Transverse colon (tissue), 4 donors: ENCODE measurements at regions not wholly inside any gene's neighbourhood (a gene's known extent, or its start where the extent isn't known, plus 50 kb on each side); places are given as distances from the start of the nearest gene placed in this dataset.

Source experiments
- DNase-seq: peaks from one replicate; pipeline ENCODE4 v3.0.0-alpha.2; 2019
- H3K27ac ChIP-seq, 4 donors: fragments of 200-600 bp; sonication (generic); 2 replicates each; pipeline ENCODE4 v1.5.1; 2016 to 2018; ENCODE audit warnings: inconsistent platforms in 4 of 4
- H3K27me3 ChIP-seq: fragments of 200-600 bp; sonication (generic); 2 replicates; pipeline ENCODE4 v1.5.1; 2017; ENCODE audit warnings: inconsistent platforms
- H3K36me3 ChIP-seq, 4 donors: fragments of 200-600 bp; sonication (generic); 2 replicates each; pipeline ENCODE4 v1.5.1; 2017 to 2019; ENCODE audit warnings: inconsistent platforms in 4 of 4
- H3K4me1 ChIP-seq, 4 donors: fragments of 200-600 bp; sonication (generic); 2 replicates each; pipeline ENCODE4 v1.5.1; 2017 to 2020; ENCODE audit warnings: inconsistent platforms in 4 of 4
- H3K4me3 ChIP-seq, 4 donors: fragments of 200-600 bp; sonication (generic); 1 replicate in 1 of 4; 2 replicates in 3 of 4; pipeline versions ENCODE4 v1.5.1 to v1.6.1; 2017 to 2019; ENCODE audit warnings: inconsistent platforms in 4 of 4
- H3K9me3 ChIP-seq, 2 donors: fragments of 200-600 bp; sonication (generic); 2 replicates each; pipeline ENCODE4 v1.5.1; 2017 to 2019; ENCODE audit warnings: inconsistent platforms in 2 of 2
- CTCF ChIP-seq, 5 experiments: fragments of 200-600 bp in 3 of 5; fragments of 450-650 bp in 2 of 5; sonication (generic) in 3 of 5; IDR thresholded peaks; 1 replicate in 2 of 5; 2 replicates in 3 of 5; pipeline ENCODE4 v1.5.1; 2016 to 2017; ENCODE audit warnings: antibody characterized with exemption in 5 of 5, inconsistent platforms in 3 of 5, mild to moderate bottlenecking in 2 of 5, moderate library complexity in 1 of 5
- EP300 ChIP-seq: sonication (generic); formaldehyde crosslinking; IDR thresholded peaks from one replicate; pipeline ENCODE4 v1.6.1; 2017; ENCODE audit warnings: antibody characterized with exemption, low read depth
- POLR2A ChIP-seq: fragments of 450-650 bp; IDR thresholded peaks from one replicate; pipeline ENCODE4 v1.6.1; 2016; ENCODE audit warnings: antibody characterized with exemption, mild to moderate bottlenecking, moderate library complexity
- POLR2AphosphoS5 ChIP-seq, 3 donors: sonication (generic); formaldehyde crosslinking; IDR thresholded peaks; one replicate each; pipeline ENCODE4 v1.6.1; 2016; ENCODE audit warnings: antibody characterized with exemption in 3 of 3
- WGBS, 2 donors: methylation state at CpG; one replicate each; pipeline ENCODE4 v1.1.5; 2018; ENCODE audit warnings: low coverage in 1 of 2; 5-methylcytosine and 5-hydroxymethylcytosine counted together
- in situ Hi-C, 4 donors: fragments of 200-750 bp; cut with MboI; loops; one replicate each; pipeline versions ENCODE4 v1.15.0 to v1.15.1; 2017; ENCODE audit warnings: low sequenced_read_pairs in 3 of 4, low pct_ligation_motif_present in 1 of 4, low pct_unique_long_range_greater_than_20kb in 1 of 4
- intact Hi-C: fragments of 100-400 bp; cut with DNase I; formaldehyde crosslinking; loops from one replicate; pipeline ENCODE4 v1.15.1; 2023; ENCODE audit warnings: low total_unique reads

- Histone ChIP-seq H3K4me1 (no peaks in the 10 kb centered on the region), H3K36me3 (no peaks in the 10 kb centered on the region), H3K27me3 (no peaks in the 10 kb centered on the region), H3K9me3 (peaks cover 0 to 4% of the 10 kb centered on the region in 2 donors), H3K27ac (no peak overlapping the region), H3K4me3 (no peak overlapping the region)
- WGBS, 2 donors: 67% methylated on average over 1 of the region's 1 CpG; no CpG with 5 or more reads in 1 of the 2 donors
- intact Hi-C loops (no loop called here), in situ Hi-C loops (no loop called here)
- TF ChIP-seq POLR2AphosphoS5 (IDR thresholded peaks at IDR 0.05) (no peak), EP300 (no peak), CTCF (IDR thresholded peaks at IDR 0.05) (no peak), POLR2A (no peak)
- no peak for DNase-seq
These were observed 233.8 kb upstream of the FBXL7 start for GRCh38 chr5:15266229-15266628.

GRCh38 chr5:15263942-15264341 lies 236.0 kb upstream of the FBXL7 start:
- H3K27ac ChIP-seq: no peak overlapping the region
- intact Hi-C loops: no loop called here
- in situ Hi-C loops: no loop called here
- H3K36me3 ChIP-seq: no peaks in the 10 kb centered on the region
- peaks cover 0 to 3% (median 0%) of the 10 kb centered on the region in 4 donors for H3K4me1 ChIP-seq
- peaks cover 0 to 4% of the 10 kb centered on the region in 2 donors for H3K9me3 ChIP-seq
- TF ChIP-seq POLR2A (no peak), POLR2AphosphoS5 (IDR thresholded peaks at IDR 0.05) (no peak), EP300 (no peak), CTCF (IDR thresholded peaks at IDR 0.05) (no peak)
- WGBS, 2 donors: 63% methylated on average over 1 of the region's 1 CpG; no CpG with 5 or more reads in 1 of the 2 donors
- no peak overlapping the region for H3K4me3 ChIP-seq
- no peak for DNase-seq
- no peaks in the 10 kb centered on the region for H3K27me3 ChIP-seq

GRCh38 chr5:15263406-15263805 lies 236.6 kb upstream of the FBXL7 start:
- 65 to 76% methylated on average over 2 of the region's 2 CpGs for WGBS, 2 donors
- TF ChIP-seq CTCF (IDR thresholded peaks at IDR 0.05) (no peak), POLR2AphosphoS5 (IDR thresholded peaks at IDR 0.05) (no peak), POLR2A (no peak), EP300 (no peak)
- Histone ChIP-seq H3K9me3 (peaks cover 0 to 4% of the 10 kb centered on the region in 2 donors), H3K36me3 (no peaks in the 10 kb centered on the region), H3K27ac (no peak overlapping the region), H3K27me3 (no peaks in the 10 kb centered on the region), H3K4me3 (no peak overlapping the region), H3K4me1 (peaks cover 0 to 3% (median 0%) of the 10 kb centered on the region in 4 donors)
- in situ Hi-C loops: no loop called here
- intact Hi-C loops: no loop called here
- DNase-seq: no peak

GRCh38 chr5:15261269-15261995 lies 238.5 kb upstream of the FBXL7 start:
- Histone ChIP-seq H3K9me3 (no peaks in the 10 kb centered on the region), H3K4me3 (no peak overlapping the region), H3K27ac (peak overlapping the region; percentile 43 to 68 (median 56)), H3K27me3 (no peaks in the 10 kb centered on the region), H3K4me1 (peaks cover 0 to 3% (median 0%) of the 10 kb centered on the region in 4 donors), H3K36me3 (no peaks in the 10 kb centered on the region)
- in situ Hi-C loops (no loop called here), intact Hi-C loops (no loop called here)
- DNase-seq: no peak
- TF ChIP-seq POLR2A: no peak
- no peak for TF ChIP-seq CTCF (IDR thresholded peaks at IDR 0.05)
- peak; percentile 63 to 76 (median 72) for TF ChIP-seq POLR2AphosphoS5 (IDR thresholded peaks at IDR 0.05)
- peak; percentile 52 for TF ChIP-seq EP300
